HPDE6-E6E7 (cell line): ENCODE measurements at regions not wholly inside any gene's neighbourhood (a gene's known extent, or its start where the extent isn't known, plus 50 kb on each side); places are given as distances from the start of the nearest gene placed in this dataset.
"Not testable (repeated sequence)": the region's sequence is repeated elsewhere in the genome, so short reads cannot be mapped to it uniquely, and the experiment has no call there.

Experiments
- DNase-seq: peaks from one replicate; pipeline ENCODE4 v3.0.0; 2011; ENCODE audit warnings: missing footprints; ENCODE audit errors: extremely low spot score

- DNase-seq = no peak
Observed at GRCh38 chr4:127383666-127384065, 249.1 kb upstream of the INTU start.

- DNase-seq = no peak
Observed at GRCh38 chr4:127394516-127394915, 238.2 kb upstream of the INTU start.

GRCh38 chr4:127400276-127400675 lies 232.5 kb upstream of the INTU start:
- DNase-seq = no peak

- peak; percentile 32 for DNase-seq
Observed at GRCh38 chr4:127400731-127401346, 231.9 kb upstream of the INTU start.

GRCh38 chr4:127403471-127404084 lies 229.2 kb upstream of the INTU start:
- DNase-seq = no peak

GRCh38 chr4:127406187-127406586 lies 226.6 kb upstream of the INTU start:
- no peak for DNase-seq

- DNase-seq = not testable (repeated sequence)
Observed at GRCh38 chr4:127407572-127407971, 225.2 kb upstream of the INTU start.

- DNase-seq = no peak
Observed at GRCh38 chr4:127410201-127410600, 222.6 kb upstream of the INTU start.

- no peak for DNase-seq
Observed at GRCh38 chr4:127410644-127411043, 222.1 kb upstream of the INTU start.

GRCh38 chr4:127414951-127415606 lies 217.7 kb upstream of the INTU start:
- no peak for DNase-seq

GRCh38 chr4:127416115-127416514 lies 216.6 kb upstream of the INTU start:
- no peak for DNase-seq

- no peak for DNase-seq
Observed at GRCh38 chr4:127417885-127418535, 214.7 kb upstream of the INTU start.

- DNase-seq = no peak
Observed at GRCh38 chr4:127419431-127419830, 213.3 kb upstream of the INTU start.

GRCh38 chr4:127421437-127421836 lies 211.3 kb upstream of the INTU start:
- no peak for DNase-seq

GRCh38 chr4:127425202-127425845 lies 207.4 kb upstream of the INTU start:
- no peak for DNase-seq

GRCh38 chr4:127425851-127426250 lies 206.9 kb upstream of the INTU start:
- no peak for DNase-seq

GRCh38 chr4:127441571-127441970 lies 191.2 kb upstream of the INTU start:
- DNase-seq = no peak

GRCh38 chr4:127445471-127445870 lies 187.3 kb upstream of the INTU start:
- DNase-seq = no peak

GRCh38 chr4:127446427-127446885 lies 186.3 kb upstream of the INTU start:
- DNase-seq = no peak

- DNase-seq = no peak
Observed at GRCh38 chr4:127448986-127449385, 183.8 kb upstream of the INTU start.

GRCh38 chr4:127449449-127449848 lies 183.3 kb upstream of the INTU start:
- DNase-seq = no peak

GRCh38 chr4:127450276-127450675 lies 182.5 kb upstream of the INTU start:
- no peak for DNase-seq
